ENCODE measurements at regions not wholly inside any gene's neighbourhood (a gene's known extent, or its start where the extent isn't known, plus 50 kb on each side); places are given as distances from the start of the nearest gene placed in this dataset.

GRCh38 chr6:164130151-164130550, 715.6 kb downstream of the QKI start:
- dilution Hi-C loops (cut with HindIII; ENCODE audit: low sequenced_read_pairs, unreplicated experiment): no loop called here

More at GRCh38 chr6:164130151-164130550, 715.6 kb downstream of the QKI start:
- Histone ChIP-seq H2AK5ac (ENCODE audit: low read depth, low read length) (no peak overlapping the region), H3K4me3 (ENCODE audit: insufficient read depth, low read depth, low read length) (no peak overlapping the region), H3K4me1 (ENCODE audit: control insufficient read depth, insufficient read depth, low read length) (no peaks in the 10 kb centered on the region), H3K4me2 (ENCODE audit: low read depth, low read length) (no peak overlapping the region), H2AK9ac (replicated peaks; ENCODE audit: low read depth, low read length, poor library complexity) (no peak overlapping the region), H3K27me3 (ENCODE audit: control insufficient read depth, insufficient read depth, low read length) (no peaks in the 10 kb centered on the region), H2BK20ac (ENCODE audit: low read depth, low read length) (no peak overlapping the region), H2AFZ (replicated peaks; ENCODE audit: low read length, poor library complexity) (no peak overlapping the region), H3K36me3 (ENCODE audit: control insufficient read depth, insufficient read depth, low read length) (no peaks in the 10 kb centered on the region), H2BK120ac (ENCODE audit: low read depth, low read length) (no peak overlapping the region), H3K9me3 (ENCODE audit: control insufficient read depth, insufficient read depth, low read length) (peaks cover 21% of the 10 kb centered on the region), H3K27ac (ENCODE audit: insufficient read depth, low read length) (no peak overlapping the region), H3K56ac (ENCODE audit: extremely low read depth, insufficient read depth, low read length) (no peak overlapping the region), H4K8ac (ENCODE audit: low read depth in 2 of 2, low read length in 2 of 2) (no peak overlapping the region), H3K79me1 (ENCODE audit: low read depth in 1 of 2, low read length in 2 of 2) (no peaks in the 10 kb centered on the region), H3K4ac (ENCODE audit: low read depth, low read length) (no peak overlapping the region), H3K23ac (ENCODE audit: low read depth, low read length) (no peak overlapping the region), H2BK5ac (ENCODE audit: low read depth, low read length, poor library complexity, severe bottlenecking) (no peak overlapping the region), H4K5ac (ENCODE audit: low read depth, low read length) (no peak overlapping the region), H4K91ac (ENCODE audit: insufficient read depth, low read depth, low read length) (no peak overlapping the region), H3K9ac (ENCODE audit: low read depth, low read length) (no peak overlapping the region), H4K20me1 (ENCODE audit: insufficient read depth, low read length) (no peaks in the 10 kb centered on the region), H3K18ac (ENCODE audit: low read depth, low read length) (no peak overlapping the region), H3K9me1 (ENCODE audit: insufficient read depth, low read length) (no peaks in the 10 kb centered on the region), H3K14ac (replicated peaks; ENCODE audit: low read depth, low read length) (no peak overlapping the region), H2BK15ac (ENCODE audit: low read depth, low read length) (no peak overlapping the region)
- DNase-seq: no peak
- in situ Hi-C loops (cut with MboI; ENCODE audit: low sequenced_read_pairs): no loop called here
- BruUV-seq (replicated peaks): no TSS peak
- intact Hi-C loops (cut with micrococcal nuclease): no loop called here
- ChIA-PET POLR2A (ENCODE audit: unreplicated experiment) (no interaction called here), CTCF (no interaction called here)
- WGBS, 2 experiments (ENCODE audit: extremely low coverage in 2 of 2, insufficient read length in 1 of 2): 60% methylated on average over 2 of the region's 2 CpGs; no CpG with 5 or more reads in 1 of the 2 experiments
- no peak for ATAC-seq (ENCODE audit: low read depth)
- TF ChIP-seq CHD1 (IDR thresholded peaks at IDR 0.05; ENCODE audit: low read depth, low read length): no peak
- TF ChIP-seq USF2 (IDR thresholded peaks at IDR 0.05; ENCODE audit: low read depth, low read length): no peak
- TF ChIP-seq MAFK (IDR thresholded peaks at IDR 0.05; ENCODE audit: low read depth, low read length): no peak
- no peak for TF ChIP-seq NFE2L2 (IDR thresholded peaks at IDR 0.05; ENCODE audit: low read depth, low read length)
- no peak for TF ChIP-seq SMC3 (IDR thresholded peaks at IDR 0.05; ENCODE audit: low read depth, low read length)
- TF ChIP-seq RCOR1 (IDR thresholded peaks at IDR 0.05; ENCODE audit: insufficient replicate concordance, low read length): no peak
- no peak for TF ChIP-seq CEBPB (IDR thresholded peaks at IDR 0.05; ENCODE audit: low read depth, low read length)
- no peak for TF ChIP-seq CTCF (conservative IDR thresholded peaks at IDR 0.05; ENCODE audit: low read depth, low read length)
- TF ChIP-seq FOS (IDR thresholded peaks at IDR 0.05; ENCODE audit: low read depth, low read length): no peak
- TF ChIP-seq POLR2A (IDR thresholded peaks at IDR 0.05; ENCODE audit: low read depth, low read length): no peak
- TF ChIP-seq ELK1 (IDR thresholded peaks at IDR 0.05; ENCODE audit: borderline replicate concordance, low read depth, low read length): no peak

All from IMR-90 (cell line).